K562 (cell line): ENCODE measurements at regions not wholly inside any gene's neighbourhood (a gene's known extent, or its start where the extent isn't known, plus 50 kb on each side); places are given as distances from the start of the nearest gene placed in this dataset.

Source experiments
- ATAC-seq: fragments of 200-7000 bp; cut with Tn5 transposase; 3 replicates; pipeline ENCODE4 v1.9.1; 2020; ENCODE audit warnings: moderate library complexity
- BruUV-seq: library from RNA; stranded (reverse); fragments of 400-500 nt; replicated peaks from 2 replicates; lab custom pipeline; 2021; lab: Mats Ljungman, UMichigan
- CTCF ChIA-PET: fragments of 300-600 bp; formaldehyde crosslinking; extraction: SDS; loops from one replicate; lab custom pipeline; 2021; ENCODE audit warnings: low intra/inter-chr PET ratio; lab: Yijun Ruan, JAX
- POLR2A ChIA-PET: fragments of 300-600, 350-650 bp; sonication (Branson Sonifier 250); formaldehyde crosslinking; extraction: SDS; loops from one replicate; lab custom pipeline; 2021; ENCODE audit warnings: antibody characterized with exemption, inconsistent platforms; lab: Yijun Ruan, JAX
- DNase-seq, 4 experiments: peaks; one replicate each; pipeline versions ENCODE4 v3.0.0 to v3.0.0-alpha.2; 2011 to 2018; ENCODE audit warnings: low spot score in 3 of 4, mixed read lengths in 3 of 4; ENCODE audit errors: extremely low read depth in 1 of 4
- FAIRE-seq: peaks from 2 replicates; lab custom pipeline; 2011; peaks lifted over from hg19 to GRCh38; lab: Jason Lieb, UNC
- H2AFZ ChIP-seq: 2 replicates; pipeline ENCODE4 v1.6.0; 2011; ENCODE audit warnings: low read depth, low read length, control low read depth, inconsistent platforms
- H3K27ac ChIP-seq: fragments of 200-600 bp; 3 replicates; pipeline ENCODE4 v1.8.0; 2011; ENCODE audit warnings: low read depth, mild to moderate bottlenecking, control low read depth, inconsistent platforms, low read length, moderate library complexity, mixed read lengths; ENCODE audit errors: extremely low read depth
- H3K27me3 ChIP-seq, 2 experiments: fragments of 300-600 bp in 1 of 2; 2 replicates in 1 of 2; 3 replicates in 1 of 2; pipeline versions ENCODE4 v1.6.0 to v1.8.0; 2011; ENCODE audit warnings: inconsistent platforms in 2 of 2, low read length in 2 of 2, mild to moderate bottlenecking in 1 of 2, mixed read lengths in 1 of 2, moderate library complexity in 1 of 2; ENCODE audit not compliant: control insufficient read depth in 2 of 2, insufficient read depth in 2 of 2
- H3K36me3 ChIP-seq: fragments of 300-600 bp; 3 replicates; pipeline ENCODE4 v1.8.0; 2011; ENCODE audit warnings: mild to moderate bottlenecking, low read length, inconsistent platforms; ENCODE audit not compliant: control insufficient read depth, insufficient read depth
- H3K4me1 ChIP-seq, 2 experiments: fragments of 200-600 bp in 1 of 2; replicated peaks in 1 of 2; 2 replicates in 1 of 2; 3 replicates in 1 of 2; pipeline versions ENCODE4 v1.5.1 to v1.8.0; 2011; ENCODE audit warnings: inconsistent platforms in 2 of 2, low read length in 2 of 2, mild to moderate bottlenecking in 1 of 2, mixed read lengths in 1 of 2, moderate library complexity in 1 of 2; ENCODE audit not compliant: control insufficient read depth in 2 of 2, insufficient read depth in 2 of 2
- H3K4me2 ChIP-seq: 2 replicates; pipeline ENCODE4 v1.6.1; 2011; ENCODE audit warnings: low read length, control low read depth, inconsistent platforms, mixed read lengths; ENCODE audit not compliant: insufficient read depth
- H3K4me3 ChIP-seq: fragments of 200-600 bp; sonication (generic), shearing (Covaris generic); 2 replicates; pipeline ENCODE4 v1.5.1; 2016; ENCODE audit warnings: control low read depth, inconsistent platforms
- H3K79me2 ChIP-seq: fragments of 200-600 bp; 3 replicates; pipeline ENCODE4 v1.8.0; 2011; ENCODE audit warnings: low read length, inconsistent platforms; ENCODE audit not compliant: control insufficient read depth, insufficient read depth
- H3K9ac ChIP-seq, 2 experiments: 2 replicates each; pipeline versions ENCODE4 v1.6.0 to v1.6.1; 2011; ENCODE audit warnings: low read depth in 2 of 2, low read length in 2 of 2, control low read depth in 1 of 2, inconsistent platforms in 1 of 2, mild to moderate bottlenecking in 1 of 2, mixed read lengths in 1 of 2; ENCODE audit not compliant: insufficient read depth in 1 of 2
- H3K9me1 ChIP-seq: one replicate; pipeline ENCODE4 v1.6.0; 2011; ENCODE audit warnings: inconsistent platforms, mild to moderate bottlenecking, low read length, moderate library complexity; ENCODE audit not compliant: control insufficient read depth, insufficient read depth
- H3K9me3 ChIP-seq: replicated peaks from 2 replicates; pipeline ENCODE4 v1.5.1; 2011; ENCODE audit warnings: low read depth, low read length, inconsistent platforms; ENCODE audit not compliant: control insufficient read depth, insufficient read depth
- H4K20me1 ChIP-seq: replicated peaks from 2 replicates; pipeline ENCODE4 v1.6.1; 2011; ENCODE audit warnings: low read length, inconsistent platforms, mixed read lengths; ENCODE audit not compliant: control insufficient read depth, insufficient read depth
- CBX1 ChIP-seq: sonication (generic); IDR thresholded peaks from 2 replicates; pipeline ENCODE4 v1.6.1; 2016; ENCODE audit warnings: antibody characterized with exemption, low read depth, mild to moderate bottlenecking
- CCAR2 ChIP-seq: fragments of 200-400 bp; formaldehyde crosslinking; IDR thresholded peaks from 2 replicates; pipeline ENCODE4 v1.6.1; 2017; ENCODE audit warnings: mild to moderate bottlenecking, low read depth, low read length
- COPS2 ChIP-seq: fragments of 450-650 bp; conservative IDR thresholded peaks from 2 replicates; pipeline ENCODE4 v1.6.1; 2016; ENCODE audit warnings: mild to moderate bottlenecking, moderate library complexity
- CXXC5 ChIP-seq: fragments of 250-450 bp; sonication (Bioruptor Pico); IDR thresholded peaks from 2 replicates; pipeline ENCODE4 v1.8.0; 2022; ENCODE audit warnings: inconsistent platforms, mild to moderate bottlenecking, moderate library complexity
- ERF ChIP-seq: fragments of 450-650 bp; formaldehyde crosslinking; IDR thresholded peaks from 2 replicates; pipeline ENCODE4 v1.4.0; 2020; ENCODE audit warnings: mild to moderate bottlenecking, mixed read lengths
- HLTF ChIP-seq: fragments of 450-650 bp; IDR thresholded peaks from 2 replicates; pipeline ENCODE4 v1.6.1; 2016
- HMG20A ChIP-seq: fragments of 450-650 bp; formaldehyde crosslinking; conservative IDR thresholded peaks from 2 replicates; pipeline ENCODE4 v1.4.0; 2020; ENCODE audit warnings: mild to moderate bottlenecking, mixed read lengths
- HNRNPH1 ChIP-seq: fragments of 200-400 bp; formaldehyde crosslinking; optimal IDR thresholded peaks from 2 replicates; pipeline ENCODE3; 2017; ENCODE audit warnings: low read depth, mild to moderate bottlenecking, low read length, moderate library complexity
- KDM5B ChIP-seq: fragments of 200-600 bp; sonication (generic); IDR thresholded peaks from 2 replicates; pipeline ENCODE4 v1.6.1; 2012; ENCODE audit warnings: low read depth, mild to moderate bottlenecking, moderate library complexity, low read length, control low read depth, inconsistent platforms; ENCODE audit not compliant: insufficient replicate concordance
- POLR2AphosphoS5 ChIP-seq: IDR thresholded peaks from 2 replicates; pipeline ENCODE4 v1.6.1; 2011; ENCODE audit warnings: mild to moderate bottlenecking, low read depth, low read length, moderate library complexity; ENCODE audit not compliant: control insufficient read depth, insufficient read depth
- RNF2 ChIP-seq: sonication (generic); IDR thresholded peaks from 2 replicates; pipeline ENCODE4 v1.6.1; 2016
- SNIP1 ChIP-seq: fragments of 450-650 bp; IDR thresholded peaks from 2 replicates; pipeline ENCODE4 v1.7.1; 2017; ENCODE audit warnings: low read depth, mild to moderate bottlenecking
- SRSF3 ChIP-seq: fragments of 200-400 bp; formaldehyde crosslinking; IDR thresholded peaks from 2 replicates; pipeline ENCODE4 v1.6.1; 2016; ENCODE audit warnings: mild to moderate bottlenecking, low read length, moderate library complexity; ENCODE audit not compliant: insufficient read depth
- TBP ChIP-seq: optimal IDR thresholded peaks from 2 replicates; pipeline ENCODE3; 2011; ENCODE audit warnings: low read depth, low read length, improper control_type of control experiment
- TCF7L2 ChIP-seq: fragments of 150-350 bp; IDR thresholded peaks from 2 replicates; pipeline ENCODE4 v1.6.1; 2016; ENCODE audit warnings: low read depth, mild to moderate bottlenecking, low read length, moderate library complexity
- WGBS: fragments of 100-300 bp; shearing (Covaris generic); methylation state at CpG from one replicate; pipeline ENCODE4 v1.1.6; 2016; ENCODE audit warnings: low coverage, mixed read lengths; ENCODE audit not compliant: insufficient coverage; ENCODE audit errors: missing lambda C conversion rate; 5-methylcytosine and 5-hydroxymethylcytosine counted together
- in situ Hi-C: fragments of 300-500 bp; cut with MboI; formaldehyde crosslinking; loops from 4 replicates; pipeline ENCODE4 v1.15.0; 2018; ENCODE audit warnings: inconsistent platforms, mixed read lengths
- intact Hi-C: fragments of 100-400 bp; cut with micrococcal nuclease; formaldehyde crosslinking; loops from 2 replicates; pipeline ENCODE4 v1.14.2; 2022
- TF ChIP-seq, protein P1 (sequence below): fragments of 450-650 bp; formaldehyde crosslinking; IDR thresholded peaks from 2 replicates; pipeline ENCODE4 v1.4.0; 2020; ENCODE audit warnings: mild to moderate bottlenecking, moderate library complexity
- TF ChIP-seq, protein P2 (sequence below): fragments of 250-450 bp; sonication (Bioruptor Pico); IDR thresholded peaks from 2 replicates; pipeline ENCODE4 v1.5.0; 2020; ENCODE audit warnings: mild to moderate bottlenecking, borderline replicate concordance

DNA sequence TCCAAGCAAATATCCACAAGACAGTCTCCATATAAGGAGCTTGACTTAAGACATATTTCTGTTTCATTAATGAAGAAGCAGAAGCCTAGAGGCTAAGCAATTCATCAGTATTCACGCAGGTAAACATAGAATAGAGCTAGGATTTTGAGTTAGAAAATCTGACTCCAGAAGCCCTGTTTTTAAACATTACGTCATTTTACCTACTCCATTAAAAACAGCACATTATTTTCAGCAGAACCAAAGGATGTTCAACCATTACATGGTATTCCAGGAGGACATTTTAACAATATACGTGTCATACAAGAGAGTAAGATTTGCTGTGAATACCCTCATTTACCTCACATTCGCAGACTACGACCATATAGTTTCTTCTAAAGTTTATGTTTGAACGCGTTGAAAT lies 403.3 kb upstream of the TRAM1L1 start:
- BruUV-seq, result no TSS peak
- Histone ChIP-seq H3K9ac (no peak overlapping the region), H3K4me2 (no peak overlapping the region), H3K27me3 (no peaks in the 10 kb centered on the region), H3K4me1 (no peaks in the 10 kb centered on the region), H2AFZ (no peak overlapping the region), H3K36me3 (no peaks in the 10 kb centered on the region), H3K4me3 (no peak overlapping the region), H4K20me1 (no peaks in the 10 kb centered on the region), H3K9me3 (no peaks in the 10 kb centered on the region), H3K9me1 (no peaks in the 10 kb centered on the region), H3K79me2 (no peaks in the 10 kb centered on the region), H3K27ac (no peak overlapping the region)
- CTCF ChIA-PET, result no interaction called here
- FAIRE-seq (no peak), DNase-seq (no peak), ATAC-seq (no peak)
- POLR2A ChIA-PET, result no interaction called here
- intact Hi-C loops, result no loop called here
- 3% methylated on average over 7 of the region's 7 CpGs for WGBS
- no peak for TF ChIP-seq RNF2
- TF ChIP-seq SNIP1, result no peak
- no peak for TF ChIP-seq KDM5B
- no peak for TF ChIP-seq CBX1
- no peak for TF ChIP-seq HNRNPH1
- no peak for TF ChIP-seq POLR2AphosphoS5
- no peak for TF ChIP-seq TBP
- in situ Hi-C loops, result no loop called here

DNA sequence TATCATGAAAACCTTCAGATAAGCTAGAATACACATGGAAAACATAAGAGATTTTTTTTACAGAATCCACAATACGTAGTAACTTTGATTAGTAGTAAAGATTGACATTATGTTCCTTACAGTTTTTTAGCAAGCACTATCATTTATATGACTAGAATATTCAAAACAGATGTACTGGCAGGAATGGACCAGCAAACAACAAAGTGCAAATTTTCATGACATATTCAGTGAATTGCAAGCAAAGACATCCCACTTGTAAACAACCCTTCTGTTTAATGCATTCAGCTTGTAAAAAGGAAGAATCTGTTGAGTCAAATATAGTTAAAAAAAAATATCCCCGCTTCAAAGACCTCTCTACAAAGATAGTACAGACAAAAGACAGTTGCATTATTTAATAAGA lies 403.7 kb upstream of the TRAM1L1 start:
- BruUV-seq, result no TSS peak
- DNase-seq (no peak), FAIRE-seq (no peak), ATAC-seq (no peak)
- Histone ChIP-seq H3K27ac (no peak overlapping the region), H3K36me3 (no peaks in the 10 kb centered on the region), H3K9me1 (no peaks in the 10 kb centered on the region), H2AFZ (no peak overlapping the region), H3K4me3 (no peak overlapping the region), H3K27me3 (no peaks in the 10 kb centered on the region), H3K4me2 (no peak overlapping the region), H3K79me2 (no peaks in the 10 kb centered on the region), H4K20me1 (no peaks in the 10 kb centered on the region), H3K9ac (no peak overlapping the region), H3K4me1 (no peaks in the 10 kb centered on the region), H3K9me3 (no peaks in the 10 kb centered on the region)
- ChIA-PET POLR2A (no interaction called here), CTCF (no interaction called here)
- in situ Hi-C loops (no loop called here), intact Hi-C loops (no loop called here)
- 4% methylated on average over 2 of the region's 2 CpGs for WGBS
- TF ChIP-seq, protein P1, sequence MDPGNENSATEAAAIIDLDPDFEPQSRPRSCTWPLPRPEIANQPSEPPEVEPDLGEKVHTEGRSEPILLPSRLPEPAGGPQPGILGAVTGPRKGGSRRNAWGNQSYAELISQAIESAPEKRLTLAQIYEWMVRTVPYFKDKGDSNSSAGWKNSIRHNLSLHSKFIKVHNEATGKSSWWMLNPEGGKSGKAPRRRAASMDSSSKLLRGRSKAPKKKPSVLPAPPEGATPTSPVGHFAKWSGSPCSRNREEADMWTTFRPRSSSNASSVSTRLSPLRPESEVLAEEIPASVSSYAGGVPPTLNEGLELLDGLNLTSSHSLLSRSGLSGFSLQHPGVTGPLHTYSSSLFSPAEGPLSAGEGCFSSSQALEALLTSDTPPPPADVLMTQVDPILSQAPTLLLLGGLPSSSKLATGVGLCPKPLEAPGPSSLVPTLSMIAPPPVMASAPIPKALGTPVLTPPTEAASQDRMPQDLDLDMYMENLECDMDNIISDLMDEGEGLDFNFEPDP (CRISPR knock-in tag), result no peak
- no peak for TF ChIP-seq HMG20A (CRISPR knock-in tag)
- TF ChIP-seq ERF (CRISPR knock-in tag), result no peak
- TF ChIP-seq, protein P2, sequence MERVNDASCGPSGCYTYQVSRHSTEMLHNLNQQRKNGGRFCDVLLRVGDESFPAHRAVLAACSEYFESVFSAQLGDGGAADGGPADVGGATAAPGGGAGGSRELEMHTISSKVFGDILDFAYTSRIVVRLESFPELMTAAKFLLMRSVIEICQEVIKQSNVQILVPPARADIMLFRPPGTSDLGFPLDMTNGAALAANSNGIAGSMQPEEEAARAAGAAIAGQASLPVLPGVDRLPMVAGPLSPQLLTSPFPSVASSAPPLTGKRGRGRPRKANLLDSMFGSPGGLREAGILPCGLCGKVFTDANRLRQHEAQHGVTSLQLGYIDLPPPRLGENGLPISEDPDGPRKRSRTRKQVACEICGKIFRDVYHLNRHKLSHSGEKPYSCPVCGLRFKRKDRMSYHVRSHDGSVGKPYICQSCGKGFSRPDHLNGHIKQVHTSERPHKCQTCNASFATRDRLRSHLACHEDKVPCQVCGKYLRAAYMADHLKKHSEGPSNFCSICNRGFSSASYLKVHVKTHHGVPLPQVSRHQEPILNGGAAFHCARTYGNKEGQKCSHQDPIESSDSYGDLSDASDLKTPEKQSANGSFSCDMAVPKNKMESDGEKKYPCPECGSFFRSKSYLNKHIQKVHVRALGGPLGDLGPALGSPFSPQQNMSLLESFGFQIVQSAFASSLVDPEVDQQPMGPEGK (CRISPR knock-in tag), result no peak
- no peak for TF ChIP-seq COPS2
- TF ChIP-seq SRSF3, result no peak
- no peak for TF ChIP-seq CCAR2
- TF ChIP-seq TCF7L2, result no peak
- TF ChIP-seq CXXC5 (CRISPR knock-in tag), result no peak
- TF ChIP-seq HLTF, result no peak
